KOPT-K1 (cell line): ENCODE measurements at regions not wholly inside any gene's neighbourhood (a gene's known extent, or its start where the extent isn't known, plus 50 kb on each side); places are given as distances from the start of the nearest gene placed in this dataset.

Experiments
- H3K27ac ChIP-seq: fragments of 200-600 bp; sonication (generic); 2 replicates; pipeline ENCODE4 v1.5.1; 2016; ENCODE audit warnings: antibody characterized with exemption, mild to moderate bottlenecking, low read depth, low read length; ENCODE audit not compliant: poor library complexity, severe bottlenecking
- H3K36me3 ChIP-seq: fragments of 200-600 bp; sonication (generic); 2 replicates; pipeline ENCODE4 v1.5.1; 2017; ENCODE audit warnings: antibody characterized with exemption, mild to moderate bottlenecking, low read length, moderate library complexity; ENCODE audit not compliant: insufficient read depth
- H3K9me3 ChIP-seq: fragments of 200-600 bp; sonication (generic); 2 replicates; pipeline ENCODE4 v1.5.1; 2017; ENCODE audit warnings: antibody characterized with exemption, low read length, mild to moderate bottlenecking; ENCODE audit not compliant: insufficient read depth, poor library complexity, severe bottlenecking

- no peaks in the 10 kb centered on the region for H3K36me3 ChIP-seq
- H3K9me3 ChIP-seq, result no peaks in the 10 kb centered on the region
- no peak overlapping the region for H3K27ac ChIP-seq
Observed at GRCh38 chr10:124288928-124289850, 129.5 kb downstream of the OAT start.

- no peaks in the 10 kb centered on the region for H3K36me3 ChIP-seq
- no peaks in the 10 kb centered on the region for H3K9me3 ChIP-seq
- H3K27ac ChIP-seq, result no peak overlapping the region
Observed at GRCh38 chr10:124288486-124288885, 130.2 kb downstream of the OAT start.

DNA sequence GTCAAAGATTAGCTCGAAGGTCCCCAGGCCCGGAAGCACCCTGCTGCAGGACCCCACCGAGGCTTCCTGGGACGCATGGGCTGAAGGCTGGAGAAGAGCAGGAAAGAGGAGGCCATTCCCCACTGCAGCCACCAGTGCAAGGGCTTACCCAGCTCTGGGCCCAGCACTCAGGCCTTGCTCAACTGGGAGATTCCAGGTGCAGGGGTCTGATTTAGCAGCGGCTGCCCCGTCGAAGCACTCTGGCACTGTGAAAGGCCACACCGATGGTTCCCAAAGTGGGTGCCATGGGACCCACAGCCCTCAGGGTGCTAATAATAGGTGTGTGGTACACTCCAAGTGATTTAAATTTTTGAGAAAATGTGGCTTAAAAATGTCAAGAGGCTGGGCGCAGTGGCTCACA lies 130.9 kb downstream of the OAT start:
- H3K9me3 ChIP-seq, result no peaks in the 10 kb centered on the region
- no peak overlapping the region for H3K27ac ChIP-seq
- no peaks in the 10 kb centered on the region for H3K36me3 ChIP-seq

DNA sequence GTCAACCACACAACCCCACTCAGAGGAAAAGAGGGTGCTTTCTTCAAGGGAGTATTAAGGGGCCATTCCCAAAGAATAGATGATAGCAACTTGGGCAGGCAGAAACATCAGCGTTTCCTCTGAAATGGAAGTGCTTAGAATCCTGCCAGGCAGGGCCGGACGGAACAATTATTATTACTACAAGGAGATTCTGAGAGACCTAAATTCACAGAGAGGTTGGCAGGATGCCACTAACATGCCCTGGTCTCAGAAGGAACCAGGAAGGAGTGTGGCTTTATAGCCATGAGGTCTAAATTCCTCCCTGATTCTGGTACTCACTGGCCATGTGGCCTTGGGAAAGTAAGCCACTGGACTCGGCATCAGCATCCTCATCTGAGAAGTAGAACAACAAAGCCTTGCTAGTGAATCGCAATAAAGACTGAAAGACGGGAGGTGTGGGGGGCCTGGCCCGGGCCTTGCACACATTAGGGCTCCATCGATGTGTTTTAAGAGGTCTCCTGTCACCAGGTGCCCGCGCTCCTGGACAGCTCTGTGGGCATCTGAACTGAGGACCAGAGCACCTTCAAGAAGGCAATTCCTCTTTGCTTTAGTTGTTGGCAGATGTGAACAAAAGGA lies 131.5 kb downstream of the OAT start:
- Histone ChIP-seq H3K27ac (no peak overlapping the region), H3K36me3 (no peaks in the 10 kb centered on the region), H3K9me3 (no peaks in the 10 kb centered on the region)

DNA sequence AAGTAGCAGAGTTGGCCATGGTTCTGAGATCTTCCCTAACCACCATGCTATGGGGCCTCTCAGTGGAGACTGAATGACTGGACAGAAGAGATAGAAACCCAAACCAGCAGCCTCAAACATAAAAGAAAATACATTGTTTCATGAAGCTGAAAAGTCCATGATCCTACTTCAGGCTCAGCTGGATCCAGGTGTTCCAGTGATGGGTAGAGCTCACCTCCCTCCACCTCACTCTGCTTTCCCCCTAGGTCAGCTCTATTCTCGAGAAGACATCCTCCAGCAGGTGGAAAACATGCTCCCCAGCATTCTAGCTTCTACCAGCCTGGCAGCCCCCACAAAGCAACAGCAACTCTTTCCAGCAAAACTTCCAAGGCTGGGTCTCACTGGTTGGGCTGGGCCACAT lies 132.1 kb downstream of the OAT start:
- no peaks in the 10 kb centered on the region for H3K9me3 ChIP-seq
- H3K27ac ChIP-seq, result no peak overlapping the region
- no peaks in the 10 kb centered on the region for H3K36me3 ChIP-seq

GRCh38 chr10:124285587-124286527 lies 132.9 kb downstream of the OAT start:
- no peak overlapping the region for H3K27ac ChIP-seq
- no peaks in the 10 kb centered on the region for H3K36me3 ChIP-seq
- no peaks in the 10 kb centered on the region for H3K9me3 ChIP-seq

- Histone ChIP-seq H3K36me3 (no peaks in the 10 kb centered on the region), H3K27ac (no peak overlapping the region)
Observed at GRCh38 chr10:124283949-124284250, 134.8 kb downstream of the OAT start.

DNA sequence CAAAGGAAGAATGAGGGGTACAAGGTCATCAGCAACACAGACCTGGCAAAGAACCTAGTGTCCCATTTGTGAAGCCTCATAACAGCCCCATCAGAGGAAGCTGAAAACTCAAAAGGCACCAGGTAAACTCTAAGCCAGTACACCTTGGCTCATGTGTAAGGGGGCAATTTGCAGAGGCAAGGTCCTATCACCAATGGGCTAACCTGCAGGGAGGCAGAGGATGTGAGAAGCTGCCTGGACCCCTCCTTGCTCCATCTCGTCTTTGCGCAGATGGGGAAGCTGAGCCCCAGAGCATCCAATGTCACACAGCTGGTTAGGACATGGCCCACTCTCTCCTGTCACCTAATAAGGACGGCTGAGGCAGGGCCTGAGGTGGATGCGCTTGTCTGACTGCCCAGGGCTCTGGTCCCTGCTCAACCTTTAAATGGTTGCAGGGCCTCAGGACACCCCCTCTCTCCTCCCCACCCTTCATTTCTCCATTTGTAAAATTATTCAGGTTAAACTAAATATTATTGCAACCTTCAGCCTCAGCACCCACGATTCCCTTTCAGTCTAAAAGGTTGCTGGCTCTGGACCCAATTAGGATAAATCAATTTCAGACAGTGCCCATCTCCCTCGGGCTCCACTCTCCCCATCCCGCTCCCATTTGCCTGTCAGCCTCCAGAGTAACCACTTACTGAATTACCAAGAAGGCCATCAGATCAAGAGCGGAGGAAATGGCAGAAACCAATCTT lies 135.3 kb downstream of the OAT start:
- Histone ChIP-seq H3K36me3 (no peaks in the 10 kb centered on the region), H3K9me3 (no peaks in the 10 kb centered on the region), H3K27ac (no peak overlapping the region)

More at GRCh38 chr10:124283949-124284250, 134.8 kb downstream of the OAT start:
- H3K9me3 ChIP-seq, result no peaks in the 10 kb centered on the region

GRCh38 chr10:124282326-124282725 lies 136.4 kb downstream of the OAT start:
- Histone ChIP-seq H3K27ac (no peak overlapping the region), H3K36me3 (no peaks in the 10 kb centered on the region), H3K9me3 (no peaks in the 10 kb centered on the region)

GRCh38 chr10:124281666-124282065 lies 137.1 kb downstream of the OAT start:
- no peak overlapping the region for H3K27ac ChIP-seq
- no peaks in the 10 kb centered on the region for H3K36me3 ChIP-seq
- H3K9me3 ChIP-seq, result no peaks in the 10 kb centered on the region

DNA sequence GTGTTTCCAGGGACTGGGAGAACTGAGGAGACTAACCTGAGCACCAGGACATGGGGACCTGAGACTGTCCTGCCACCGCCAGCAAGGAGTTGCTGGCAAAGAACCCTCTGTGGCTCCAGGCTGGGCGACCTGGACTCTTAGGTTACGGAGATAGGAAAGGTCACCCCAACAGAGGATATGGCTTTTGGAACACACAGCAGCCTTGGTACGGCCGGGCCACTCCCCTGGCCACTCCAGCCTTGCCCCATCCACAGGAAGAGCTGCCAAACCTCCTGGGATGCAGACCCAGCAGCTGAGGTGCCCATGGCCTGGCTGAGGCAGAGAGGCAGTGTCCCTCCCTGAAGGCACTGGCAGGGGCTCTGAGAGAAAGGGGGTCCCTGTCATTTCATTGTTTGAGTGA lies 137.8 kb downstream of the OAT start:
- H3K36me3 ChIP-seq, result no peaks in the 10 kb centered on the region

GRCh38 chr10:124279882-124280281 lies 138.8 kb downstream of the OAT start:
- no peaks in the 10 kb centered on the region for H3K36me3 ChIP-seq
- no peak overlapping the region for H3K27ac ChIP-seq
- no peaks in the 10 kb centered on the region for H3K9me3 ChIP-seq

More for the DNA sequence above, 137.8 kb downstream of the OAT start:
- no peak overlapping the region for H3K27ac ChIP-seq
- H3K9me3 ChIP-seq, result no peaks in the 10 kb centered on the region

DNA sequence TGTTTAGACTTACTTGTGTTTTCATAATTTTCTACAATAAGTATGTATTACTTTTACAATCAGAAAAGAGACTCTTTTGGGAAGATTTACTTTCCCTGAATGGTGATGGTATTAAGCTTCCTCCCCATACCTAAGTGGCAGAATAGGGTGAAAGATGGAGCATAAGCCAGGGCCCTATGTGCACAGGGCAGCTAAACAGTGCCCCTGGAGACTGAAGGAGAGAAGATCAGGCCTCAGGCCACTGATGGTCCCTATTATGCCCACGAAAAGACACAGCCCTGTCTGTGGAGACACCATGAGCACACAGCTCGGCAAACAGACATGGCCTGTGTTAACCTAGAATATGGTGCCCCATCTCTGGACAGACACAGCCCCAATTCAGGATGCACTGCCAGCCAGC lies 139.4 kb downstream of the OAT start:
- Histone ChIP-seq H3K27ac (no peak overlapping the region), H3K36me3 (no peaks in the 10 kb centered on the region), H3K9me3 (no peaks in the 10 kb centered on the region)

GRCh38 chr10:124278356-124278755 lies 140.4 kb downstream of the OAT start:
- Histone ChIP-seq H3K27ac (no peak overlapping the region), H3K9me3 (peaks cover 4% of the 10 kb centered on the region), H3K36me3 (no peaks in the 10 kb centered on the region)
